A549 (cell line): ENCODE measurements at regions not wholly inside any gene's neighbourhood (a gene's known extent, or its start where the extent isn't known, plus 50 kb on each side); places are given as distances from the start of the nearest gene placed in this dataset.
"Not testable (repeated sequence)": the region's sequence is repeated elsewhere in the genome, so short reads cannot be mapped to it uniquely, and the experiment has no call there.

Experiments
- ATAC-seq, 2 experiments: fragments of 200-7000 bp in 1 of 2; fragments of >200 bp in 1 of 2; cut with Nextera tagmentation in 1 of 2; cut with Tn5 transposase in 1 of 2; 3 replicates each; pipeline versions ENCODE4 v1.8.0 to v1.9.1; 2018 to 2020; ENCODE audit warnings: mild to moderate bottlenecking in 1 of 2, moderate library complexity in 1 of 2
- CTCF ChIA-PET: fragments of 300-600 bp; sonication (Branson Sonifier 250); formaldehyde crosslinking; extraction: SDS; loops from one replicate; lab custom pipeline; 2021; ENCODE audit warnings: antibody characterized with exemption, inconsistent platforms; lab: Yijun Ruan, JAX
- POLR2A ChIA-PET: fragments of 350-600 bp; formaldehyde crosslinking; extraction: SDS; loops from one replicate; lab custom pipeline; 2021; ENCODE audit warnings: antibody characterized with exemption, inconsistent platforms; lab: Yijun Ruan, JAX
- DNase-seq, 2 experiments: peaks; one replicate each; pipeline versions ENCODE4 v3.0.0 to v3.0.0-alpha.2; 2011 to 2016; ENCODE audit warnings: low read depth in 1 of 2, low spot score in 1 of 2
- FAIRE-seq: peaks from 2 replicates; lab custom pipeline; 2011; peaks lifted over from hg19 to GRCh38; lab: Jason Lieb, UNC
- H3K27ac ChIP-seq, 2 experiments: fragments of >200 bp; sonication (Bioruptor Twin); formaldehyde crosslinking; 3 replicates each; pipeline ENCODE4 v1.5.1; 2016 to 2017
- H3K4me1 ChIP-seq: fragments of >200 bp; sonication (Bioruptor Twin); formaldehyde crosslinking; 3 replicates; pipeline ENCODE4 v1.6.1; 2016
- H3K4me2 ChIP-seq: fragments of >200 bp; sonication (Bioruptor Twin); formaldehyde crosslinking; 3 replicates; pipeline ENCODE4 v1.6.1; 2016
- H3K4me3 ChIP-seq: fragments of >200 bp; sonication (Bioruptor Twin); formaldehyde crosslinking; 3 replicates; pipeline ENCODE4 v1.5.1; 2016
- H3K9me3 ChIP-seq: fragments of >200 bp; sonication (Bioruptor Twin); formaldehyde crosslinking; 3 replicates; pipeline ENCODE4 v1.6.1; 2016
- WGBS: methylation state at CpG from one replicate; pipeline ENCODE4 v1.1.6; 2017; ENCODE audit errors: missing lambda C conversion rate; 5-methylcytosine and 5-hydroxymethylcytosine counted together

- H3K27ac ChIP-seq, ATAC-seq, H3K4me1 ChIP-seq, H3K4me3 ChIP-seq, DNase-seq, H3K9me3 ChIP-seq, H3K4me2 ChIP-seq, CTCF ChIA-PET, POLR2A ChIA-PET, FAIRE-seq: not testable (repeated sequence)
- 29% methylated on average over 4 of the region's 4 CpGs for WGBS
Measured at GRCh38 chr11:3516934-3517567, 124.7 kb downstream of the ART5 start.

DNA sequence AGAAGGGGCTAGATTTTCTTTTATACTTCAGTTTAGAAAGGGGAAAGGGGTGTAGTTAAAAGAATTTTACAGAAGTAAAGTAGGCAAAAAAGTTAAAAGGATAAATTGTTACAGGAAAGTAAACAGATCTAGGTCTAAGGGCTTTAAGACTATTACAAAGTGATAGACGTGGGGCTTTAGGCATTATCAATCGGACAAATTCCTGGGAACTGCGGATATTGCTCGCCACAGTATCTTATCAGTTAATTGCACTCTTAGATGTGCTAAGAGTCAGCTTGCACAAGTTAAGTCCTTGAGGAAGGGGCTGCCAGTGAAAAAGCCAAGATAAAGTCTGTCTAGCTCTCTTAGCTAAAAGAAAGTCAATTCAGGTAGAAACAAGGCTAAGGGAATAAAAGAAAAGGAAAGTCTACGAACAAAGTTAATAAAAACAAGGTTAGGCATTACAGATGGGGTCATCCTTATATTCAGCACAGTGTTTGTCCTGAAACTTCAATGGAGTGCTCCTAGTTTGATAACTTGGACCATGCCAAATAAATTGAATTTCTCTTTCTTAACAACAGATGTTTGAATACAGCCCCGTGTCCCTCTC is 125.4 kb downstream of the ART5 start:
- H3K4me1 ChIP-seq, FAIRE-seq, POLR2A ChIA-PET, H3K4me2 ChIP-seq, ATAC-seq, CTCF ChIA-PET, H3K9me3 ChIP-seq, H3K27ac ChIP-seq, H3K4me3 ChIP-seq, DNase-seq: not testable (repeated sequence)
- WGBS: 54% methylated on average over 6 of the region's 6 CpGs

- 35% methylated on average over 15 of the region's 15 CpGs for WGBS
- DNase-seq, FAIRE-seq, H3K4me3 ChIP-seq, ATAC-seq, H3K9me3 ChIP-seq, H3K4me1 ChIP-seq, CTCF ChIA-PET, POLR2A ChIA-PET, H3K4me2 ChIP-seq, H3K27ac ChIP-seq: not testable (repeated sequence)
Measured at GRCh38 chr11:3514635-3515424, 127.0 kb downstream of the ART5 start.

DNA sequence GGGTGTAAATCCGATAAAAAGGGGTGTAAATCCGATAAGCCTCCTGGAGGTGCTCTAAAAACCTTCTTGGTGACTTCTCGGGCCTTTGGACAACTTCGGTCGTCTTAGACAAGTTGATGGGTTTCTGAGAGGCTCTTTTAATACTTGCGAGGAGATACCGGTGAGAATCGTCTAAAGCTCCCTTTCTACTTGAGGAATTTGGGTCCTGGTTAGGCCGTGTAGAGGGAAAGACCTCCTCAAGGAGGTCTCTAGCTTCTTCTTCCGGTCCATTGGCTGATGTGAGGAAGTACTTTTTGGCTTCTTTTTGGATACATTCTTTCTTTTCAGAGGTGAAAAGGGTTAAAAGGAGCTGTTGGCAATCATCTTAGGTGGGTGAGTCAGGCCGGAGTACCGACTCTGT is 128.5 kb downstream of the ART5 start:
- H3K27ac ChIP-seq, H3K9me3 ChIP-seq, FAIRE-seq, DNase-seq, ATAC-seq, H3K4me1 ChIP-seq, POLR2A ChIA-PET, H3K4me3 ChIP-seq, H3K4me2 ChIP-seq: not testable (repeated sequence)
- CTCF ChIA-PET: interaction anchor here (0.6 to 1.2 kb wide), 2 partner anchors 97 to 337 kb away, joined by 3 to 4 read pairs; no protein-coding TSS in a partner anchor
- 51% methylated on average over 10 of the region's 12 CpGs for WGBS

- FAIRE-seq, H3K4me2 ChIP-seq, H3K9me3 ChIP-seq, ATAC-seq, H3K27ac ChIP-seq, POLR2A ChIA-PET, H3K4me3 ChIP-seq, DNase-seq, H3K4me1 ChIP-seq: not testable (repeated sequence)
- WGBS: 40% methylated on average over 6 of the region's 6 CpGs
- CTCF ChIA-PET: interaction anchor here (0.6 to 1.2 kb wide), 2 partner anchors 97 to 337 kb away, joined by 3 to 4 read pairs; no protein-coding TSS in a partner anchor
Measured at GRCh38 chr11:3512751-3513150, 129.0 kb downstream of the ART5 start.

DNA sequence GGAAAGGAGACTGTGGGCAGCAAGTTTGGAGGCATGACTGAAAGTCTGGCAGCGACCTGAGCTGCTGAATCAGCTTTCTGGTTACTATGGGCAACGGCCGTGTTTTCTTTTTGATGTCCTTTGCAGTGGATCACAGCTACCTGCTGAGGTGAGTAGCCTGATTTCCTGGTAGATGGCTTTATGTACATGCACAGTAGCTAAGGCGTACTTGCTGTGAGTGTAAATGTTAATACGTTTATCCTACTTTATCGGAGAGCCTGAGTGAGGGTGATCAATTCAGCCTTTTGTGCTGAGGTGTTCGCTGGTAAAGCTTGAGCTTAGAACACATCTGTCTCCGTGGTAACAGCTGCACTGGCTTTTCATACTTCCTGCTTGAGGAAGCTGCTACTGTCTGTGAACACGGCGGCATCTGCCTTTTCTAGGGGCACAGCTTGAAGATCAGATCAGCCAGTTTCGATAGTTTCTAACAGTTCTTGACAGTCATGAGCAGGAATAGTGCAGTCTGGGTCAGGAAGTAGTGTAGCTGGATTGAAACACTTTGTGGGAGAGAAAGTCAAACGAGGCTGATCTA is 129.6 kb downstream of the ART5 start:
- H3K4me3 ChIP-seq, FAIRE-seq, POLR2A ChIA-PET, H3K4me2 ChIP-seq, H3K4me1 ChIP-seq, H3K9me3 ChIP-seq, ATAC-seq, DNase-seq, H3K27ac ChIP-seq: not testable (repeated sequence)
- 38% methylated on average over 12 of the region's 12 CpGs for WGBS
- CTCF ChIA-PET: interaction anchor here (1.2 kb wide), 1 partner anchor 98 kb away, joined by 4 read pairs; no protein-coding TSS in a partner anchor

DNA sequence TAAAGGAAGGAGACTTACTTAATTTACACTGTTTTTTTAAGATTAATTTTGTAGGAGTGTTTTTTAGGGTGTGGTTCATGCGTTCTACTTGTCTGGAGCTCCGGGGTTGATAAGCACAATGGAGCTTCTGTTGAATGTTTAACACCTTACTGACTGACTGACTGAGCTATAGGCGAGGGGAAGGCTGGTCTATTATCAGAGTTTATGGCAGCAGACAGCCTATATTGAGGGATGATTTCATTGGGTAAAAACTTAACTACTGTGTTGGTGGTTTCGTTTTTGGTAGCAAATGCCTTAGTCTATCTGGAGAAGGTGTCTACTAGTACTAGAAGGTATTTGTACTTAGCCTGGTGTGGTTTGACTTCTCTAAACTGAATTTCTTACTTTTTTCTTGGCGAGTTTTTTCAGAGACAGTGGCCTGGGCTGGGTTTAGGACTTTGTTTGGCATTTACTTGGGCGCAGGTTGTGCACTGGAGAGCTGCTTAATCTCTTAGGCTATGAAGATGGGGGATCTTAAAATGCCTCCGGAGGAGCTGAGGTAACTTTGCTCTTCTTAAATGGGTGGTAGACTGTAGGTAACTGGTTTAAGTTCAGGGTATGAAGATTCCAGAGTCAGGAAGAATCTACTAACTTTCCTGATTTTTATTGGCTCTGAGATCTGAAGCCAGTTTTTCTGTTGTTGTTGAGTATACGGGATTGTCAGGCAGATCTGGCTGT is 130.2 kb downstream of the ART5 start:
- 31% methylated on average over 8 of the region's 8 CpGs for WGBS
- FAIRE-seq, H3K9me3 ChIP-seq, H3K4me3 ChIP-seq, H3K4me1 ChIP-seq, DNase-seq, H3K27ac ChIP-seq, H3K4me2 ChIP-seq, ATAC-seq, CTCF ChIA-PET, POLR2A ChIA-PET: not testable (repeated sequence)

- POLR2A ChIA-PET, H3K4me2 ChIP-seq, H3K4me3 ChIP-seq, CTCF ChIA-PET, H3K9me3 ChIP-seq, H3K27ac ChIP-seq, H3K4me1 ChIP-seq, DNase-seq, FAIRE-seq, ATAC-seq: not testable (repeated sequence)
- WGBS: 52% methylated on average over 6 of the region's 6 CpGs
Measured at GRCh38 chr11:3509563-3509962, 130.6 kb upstream of the ZNF195 start.

DNA sequence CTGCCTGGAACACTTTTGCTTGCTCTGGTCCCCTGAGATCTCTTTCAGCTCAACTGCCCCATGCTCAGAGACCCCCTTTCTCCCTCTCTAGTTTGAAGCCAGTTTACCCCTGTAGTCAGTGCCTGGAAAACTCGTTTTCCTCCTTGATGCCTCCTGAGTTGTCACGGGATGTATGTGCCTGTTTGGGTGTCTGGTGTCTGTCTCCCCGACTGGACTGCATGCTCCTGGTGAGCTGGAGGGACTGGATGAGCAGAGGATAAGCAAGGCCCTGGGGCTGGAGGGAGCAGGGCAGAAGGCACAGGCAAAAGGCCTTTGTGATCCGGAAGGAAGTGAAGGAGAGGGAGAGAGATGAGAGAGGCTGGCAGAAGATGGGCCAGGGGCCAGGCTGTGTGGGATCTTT is 120.3 kb upstream of the ZNF195 start:
- H3K4me2 ChIP-seq, FAIRE-seq, H3K4me3 ChIP-seq, H3K4me1 ChIP-seq, ATAC-seq, POLR2A ChIA-PET, DNase-seq, H3K27ac ChIP-seq, H3K9me3 ChIP-seq: not testable (repeated sequence)
- CTCF ChIA-PET: interaction anchor here (1.3 kb wide), 1 partner anchor 83 kb away, joined by 3 read pairs; no protein-coding TSS in a partner anchor
- WGBS: 18% methylated on average over 4 of the region's 4 CpGs

DNA sequence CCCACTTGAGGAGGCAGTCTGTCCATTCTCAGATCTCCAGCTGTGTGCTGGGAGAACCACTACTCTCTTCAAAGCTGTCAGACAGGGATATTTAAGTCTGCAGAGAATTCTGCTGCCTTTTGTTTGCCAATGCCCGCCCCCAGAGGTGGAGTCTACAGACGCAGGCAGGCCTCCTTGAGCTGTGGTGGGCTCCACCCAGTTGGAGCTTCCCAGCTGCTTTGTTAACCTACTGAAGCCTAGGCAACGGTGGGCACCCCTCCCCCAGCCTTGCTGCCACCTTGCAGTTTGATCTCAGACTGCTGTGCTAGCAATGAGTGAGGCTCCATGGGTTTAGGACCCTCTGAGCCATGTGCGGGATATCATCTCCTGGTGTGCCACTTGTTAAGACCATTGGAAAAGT is 119.4 kb upstream of the ZNF195 start:
- POLR2A ChIA-PET, H3K9me3 ChIP-seq, FAIRE-seq, CTCF ChIA-PET, H3K4me3 ChIP-seq, H3K27ac ChIP-seq, H3K4me1 ChIP-seq, DNase-seq, ATAC-seq, H3K4me2 ChIP-seq: not testable (repeated sequence)
- 23% methylated on average over 4 of the region's 4 CpGs for WGBS
